ENCODE measurements at regions not wholly inside any gene's neighbourhood (a gene's known extent, or its start where the extent isn't known, plus 50 kb on each side); places are given as distances from the start of the nearest gene placed in this dataset.

DNA sequence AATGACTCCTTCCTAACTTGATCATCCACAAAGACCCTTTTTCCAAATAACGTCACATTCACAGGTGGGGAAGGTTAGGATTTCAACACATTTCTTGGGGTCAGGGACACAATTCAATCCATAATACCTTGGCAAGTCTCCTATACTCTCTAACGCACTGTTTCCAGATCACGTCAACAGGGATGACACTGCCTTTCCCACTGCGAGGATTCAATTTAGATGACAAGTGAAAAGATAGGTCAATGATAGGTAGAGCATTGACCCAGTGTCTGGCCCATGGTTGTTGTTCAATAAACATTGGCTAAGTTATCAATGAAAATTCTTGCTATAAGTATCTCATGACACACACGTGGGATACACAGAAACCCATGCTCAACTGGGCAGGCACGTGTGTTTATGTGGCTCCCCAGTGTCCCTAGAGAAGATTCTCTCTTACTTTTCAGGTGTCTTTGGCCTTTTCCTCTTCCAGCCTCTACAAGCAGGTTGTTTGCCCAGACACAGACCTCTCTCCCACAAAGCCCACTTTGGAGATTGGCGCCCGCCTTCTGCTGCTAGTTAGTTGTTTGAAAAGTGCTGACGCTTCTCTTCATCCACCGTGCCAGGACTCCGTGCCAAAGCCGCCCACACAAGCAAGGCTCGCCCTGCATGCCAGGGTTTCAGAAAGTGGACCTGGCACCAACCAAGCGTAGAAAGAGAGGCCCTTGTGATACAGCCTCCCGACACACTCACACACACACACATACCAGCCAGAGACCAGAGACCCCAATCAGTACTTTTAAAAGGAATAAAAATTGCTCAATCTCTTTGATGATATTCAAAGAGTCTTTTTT, 594.5 kb downstream of the BNC2 start:
- Histone ChIP-seq H3K9me3 (ENCODE audit: control insufficient read depth in 4 of 4, low read length in 3 of 4) (no peaks in the 10 kb centered on the region), H3K4me3 (ENCODE audit: low read depth in 1 of 3, low read length in 3 of 3) (no peak overlapping the region), H3K27ac (ENCODE audit: low read depth in 1 of 2, low read length in 2 of 2) (peak overlapping the region; percentile 38 to 82), H3K9ac (ENCODE audit: low read depth in 1 of 2, low read length in 2 of 2) (peak overlapping the region in 1 of 2 donors; percentile 42), H3K27me3 (ENCODE audit: control insufficient read depth in 4 of 4, insufficient read depth in 4 of 4, low read length in 3 of 4) (no peaks in the 10 kb centered on the region), H3K4me1 (ENCODE audit: control insufficient read depth in 4 of 4, insufficient read depth in 4 of 4, low read length in 3 of 4) (peaks cover 0 to 14% (median 8%) of the 10 kb centered on the region in 4 donors), H3K36me3 (ENCODE audit: control insufficient read depth in 4 of 4, insufficient read depth in 3 of 4, low read depth in 1 of 4, low read length in 3 of 4) (no peaks in the 10 kb centered on the region)
- TF ChIP-seq HNF4A (conservative IDR thresholded peaks at IDR 0.05) (peak; percentile 21 to 58), RXRA (IDR thresholded peaks at IDR 0.05) (peak; percentile 98 to 99), RAD21 (IDR thresholded peaks at IDR 0.05) (peak; percentile 22 to 28), NR2F2 (IDR thresholded peaks at IDR 0.05) (no peak), YY1 (IDR thresholded peaks at IDR 0.05) (peak; percentile 19), HNF4G (IDR thresholded peaks at IDR 0.05) (no peak), JUND (IDR thresholded peaks at IDR 0.05) (peak; percentile 71 to 83), GABPA (IDR thresholded peaks at IDR 0.05 in 1 of 2, conservative IDR thresholded peaks at IDR 0.05 in 1 of 2) (no peak), TAF1 (conservative IDR thresholded peaks at IDR 0.05) (no peak), FOXA2 (IDR thresholded peaks at IDR 0.05) (peak; percentile 62), FOXA1 (IDR thresholded peaks at IDR 0.05) (no peak), EGR1 (IDR thresholded peaks at IDR 0.05; ENCODE audit: low read depth in 2 of 2) (peak; percentile 97 to 99), SP1 (IDR thresholded peaks at IDR 0.05) (peak; percentile 65)
- TF ChIP-seq, protein P1, sequence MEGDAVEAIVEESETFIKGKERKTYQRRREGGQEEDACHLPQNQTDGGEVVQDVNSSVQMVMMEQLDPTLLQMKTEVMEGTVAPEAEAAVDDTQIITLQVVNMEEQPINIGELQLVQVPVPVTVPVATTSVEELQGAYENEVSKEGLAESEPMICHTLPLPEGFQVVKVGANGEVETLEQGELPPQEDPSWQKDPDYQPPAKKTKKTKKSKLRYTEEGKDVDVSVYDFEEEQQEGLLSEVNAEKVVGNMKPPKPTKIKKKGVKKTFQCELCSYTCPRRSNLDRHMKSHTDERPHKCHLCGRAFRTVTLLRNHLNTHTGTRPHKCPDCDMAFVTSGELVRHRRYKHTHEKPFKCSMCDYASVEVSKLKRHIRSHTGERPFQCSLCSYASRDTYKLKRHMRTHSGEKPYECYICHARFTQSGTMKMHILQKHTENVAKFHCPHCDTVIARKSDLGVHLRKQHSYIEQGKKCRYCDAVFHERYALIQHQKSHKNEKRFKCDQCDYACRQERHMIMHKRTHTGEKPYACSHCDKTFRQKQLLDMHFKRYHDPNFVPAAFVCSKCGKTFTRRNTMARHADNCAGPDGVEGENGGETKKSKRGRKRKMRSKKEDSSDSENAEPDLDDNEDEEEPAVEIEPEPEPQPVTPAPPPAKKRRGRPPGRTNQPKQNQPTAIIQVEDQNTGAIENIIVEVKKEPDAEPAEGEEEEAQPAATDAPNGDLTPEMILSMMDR (IDR thresholded peaks at IDR 0.05; ENCODE audit: low read depth, low read length, missing input control) = no peak
- TF ChIP-seq, protein P2, sequence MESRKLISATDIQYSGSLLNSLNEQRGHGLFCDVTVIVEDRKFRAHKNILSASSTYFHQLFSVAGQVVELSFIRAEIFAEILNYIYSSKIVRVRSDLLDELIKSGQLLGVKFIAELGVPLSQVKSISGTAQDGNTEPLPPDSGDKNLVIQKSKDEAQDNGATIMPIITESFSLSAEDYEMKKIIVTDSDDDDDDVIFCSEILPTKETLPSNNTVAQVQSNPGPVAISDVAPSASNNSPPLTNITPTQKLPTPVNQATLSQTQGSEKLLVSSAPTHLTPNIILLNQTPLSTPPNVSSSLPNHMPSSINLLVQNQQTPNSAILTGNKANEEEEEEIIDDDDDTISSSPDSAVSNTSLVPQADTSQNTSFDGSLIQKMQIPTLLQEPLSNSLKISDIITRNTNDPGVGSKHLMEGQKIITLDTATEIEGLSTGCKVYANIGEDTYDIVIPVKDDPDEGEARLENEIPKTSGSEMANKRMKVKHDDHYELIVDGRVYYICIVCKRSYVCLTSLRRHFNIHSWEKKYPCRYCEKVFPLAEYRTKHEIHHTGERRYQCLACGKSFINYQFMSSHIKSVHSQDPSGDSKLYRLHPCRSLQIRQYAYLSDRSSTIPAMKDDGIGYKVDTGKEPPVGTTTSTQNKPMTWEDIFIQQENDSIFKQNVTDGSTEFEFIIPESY (IDR thresholded peaks at IDR 0.05) = no peak
- TF ChIP-seq, protein P3, sequence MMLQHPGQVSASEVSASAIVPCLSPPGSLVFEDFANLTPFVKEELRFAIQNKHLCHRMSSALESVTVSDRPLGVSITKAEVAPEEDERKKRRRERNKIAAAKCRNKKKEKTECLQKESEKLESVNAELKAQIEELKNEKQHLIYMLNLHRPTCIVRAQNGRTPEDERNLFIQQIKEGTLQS (IDR thresholded peaks at IDR 0.05) = no peak
- TF ChIP-seq, protein P4, sequence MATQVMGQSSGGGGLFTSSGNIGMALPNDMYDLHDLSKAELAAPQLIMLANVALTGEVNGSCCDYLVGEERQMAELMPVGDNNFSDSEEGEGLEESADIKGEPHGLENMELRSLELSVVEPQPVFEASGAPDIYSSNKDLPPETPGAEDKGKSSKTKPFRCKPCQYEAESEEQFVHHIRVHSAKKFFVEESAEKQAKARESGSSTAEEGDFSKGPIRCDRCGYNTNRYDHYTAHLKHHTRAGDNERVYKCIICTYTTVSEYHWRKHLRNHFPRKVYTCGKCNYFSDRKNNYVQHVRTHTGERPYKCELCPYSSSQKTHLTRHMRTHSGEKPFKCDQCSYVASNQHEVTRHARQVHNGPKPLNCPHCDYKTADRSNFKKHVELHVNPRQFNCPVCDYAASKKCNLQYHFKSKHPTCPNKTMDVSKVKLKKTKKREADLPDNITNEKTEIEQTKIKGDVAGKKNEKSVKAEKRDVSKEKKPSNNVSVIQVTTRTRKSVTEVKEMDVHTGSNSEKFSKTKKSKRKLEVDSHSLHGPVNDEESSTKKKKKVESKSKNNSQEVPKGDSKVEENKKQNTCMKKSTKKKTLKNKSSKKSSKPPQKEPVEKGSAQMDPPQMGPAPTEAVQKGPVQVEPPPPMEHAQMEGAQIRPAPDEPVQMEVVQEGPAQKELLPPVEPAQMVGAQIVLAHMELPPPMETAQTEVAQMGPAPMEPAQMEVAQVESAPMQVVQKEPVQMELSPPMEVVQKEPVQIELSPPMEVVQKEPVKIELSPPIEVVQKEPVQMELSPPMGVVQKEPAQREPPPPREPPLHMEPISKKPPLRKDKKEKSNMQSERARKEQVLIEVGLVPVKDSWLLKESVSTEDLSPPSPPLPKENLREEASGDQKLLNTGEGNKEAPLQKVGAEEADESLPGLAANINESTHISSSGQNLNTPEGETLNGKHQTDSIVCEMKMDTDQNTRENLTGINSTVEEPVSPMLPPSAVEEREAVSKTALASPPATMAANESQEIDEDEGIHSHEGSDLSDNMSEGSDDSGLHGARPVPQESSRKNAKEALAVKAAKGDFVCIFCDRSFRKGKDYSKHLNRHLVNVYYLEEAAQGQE (IDR thresholded peaks at IDR 0.05) = peak; percentile 8
- TF ChIP-seq, protein P5, sequence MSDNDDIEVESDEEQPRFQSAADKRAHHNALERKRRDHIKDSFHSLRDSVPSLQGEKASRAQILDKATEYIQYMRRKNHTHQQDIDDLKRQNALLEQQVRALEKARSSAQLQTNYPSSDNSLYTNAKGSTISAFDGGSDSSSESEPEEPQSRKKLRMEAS (IDR thresholded peaks at IDR 0.05) = peak; percentile 58
- DNase-seq (ENCODE audit: low spot score) = no peak
- 36% methylated on average over 15 of the region's 15 CpGs for WGBS

All from liver (tissue), 8 donors.